ENCODE measurements at regions not wholly inside any gene's neighbourhood (a gene's known extent, or its start where the extent isn't known, plus 50 kb on each side); places are given as distances from the start of the nearest gene placed in this dataset.

GRCh38 chr2:34291076-34291475, 692.0 kb upstream of the FAM98A start:
- Histone ChIP-seq H3K9me3 (ENCODE audit: control insufficient read depth in 4 of 4, insufficient read depth in 3 of 4, low read length in 3 of 4) (no peaks in the 10 kb centered on the region), H3K27ac (ENCODE audit: low read depth in 1 of 2, low read length in 1 of 2) (no peak overlapping the region), H3K9ac (ENCODE audit: insufficient read depth in 1 of 2, low read length in 2 of 2) (no peak overlapping the region), H3K4me3 (no peak overlapping the region), H3K27me3 (ENCODE audit: control insufficient read depth in 3 of 3, insufficient read depth in 3 of 3, low read length in 2 of 3) (no peaks in the 10 kb centered on the region), H3K36me3 (ENCODE audit: control insufficient read depth in 4 of 4, insufficient read depth in 4 of 4, low read length in 4 of 4) (no peaks in the 10 kb centered on the region), H3K4me1 (ENCODE audit: control insufficient read depth in 5 of 5, insufficient read depth in 5 of 5, low read length in 5 of 5) (no peaks in the 10 kb centered on the region)
- ATAC-seq (ENCODE audit: insufficient read depth, low FRiP score) (no peak), DNase-seq (no peak)
- WGBS, 2 donors = 64 to 86% methylated on average over 1 of the region's 1 CpG
- TF ChIP-seq CTCF (IDR thresholded peaks at IDR 0.05; ENCODE audit: control extremely low read depth, extremely low read depth) = no peak

DNA sequence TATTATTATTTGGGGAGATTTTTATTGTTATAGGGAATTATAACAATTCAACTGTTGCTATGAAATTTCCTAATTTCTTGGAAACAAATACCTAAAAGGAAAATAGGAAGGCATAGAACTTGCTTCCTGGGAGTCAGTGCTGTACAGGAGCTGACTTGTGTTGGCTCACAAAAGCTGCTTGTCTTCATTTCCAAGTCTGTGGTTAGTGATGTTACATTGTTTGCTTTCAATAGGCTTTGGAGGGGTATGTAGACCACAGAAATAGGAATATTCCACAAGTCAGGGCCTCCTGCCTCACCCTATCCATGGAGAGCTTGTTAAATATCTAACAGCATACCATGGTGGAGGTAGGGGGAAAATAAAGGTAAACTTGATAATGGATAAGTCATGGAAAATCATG, 688.9 kb upstream of the FAM98A start:
- Histone ChIP-seq H3K9me3 (ENCODE audit: control insufficient read depth in 4 of 4, insufficient read depth in 3 of 4, low read length in 3 of 4) (no peaks in the 10 kb centered on the region), H3K4me1 (ENCODE audit: control insufficient read depth in 5 of 5, insufficient read depth in 5 of 5, low read length in 5 of 5) (no peaks in the 10 kb centered on the region), H3K9ac (ENCODE audit: insufficient read depth in 1 of 2, low read length in 2 of 2) (no peak overlapping the region), H3K27me3 (ENCODE audit: control insufficient read depth in 3 of 3, insufficient read depth in 3 of 3, low read length in 2 of 3) (no peaks in the 10 kb centered on the region), H3K4me3 (no peak overlapping the region), H3K36me3 (ENCODE audit: control insufficient read depth in 4 of 4, insufficient read depth in 4 of 4, low read length in 4 of 4) (no peaks in the 10 kb centered on the region), H3K27ac (ENCODE audit: low read depth in 1 of 2, low read length in 1 of 2) (no peak overlapping the region)
- no peak for TF ChIP-seq CTCF (IDR thresholded peaks at IDR 0.05; ENCODE audit: control extremely low read depth, extremely low read depth)
- DNase-seq (no peak), ATAC-seq (ENCODE audit: insufficient read depth, low FRiP score) (no peak)

DNA sequence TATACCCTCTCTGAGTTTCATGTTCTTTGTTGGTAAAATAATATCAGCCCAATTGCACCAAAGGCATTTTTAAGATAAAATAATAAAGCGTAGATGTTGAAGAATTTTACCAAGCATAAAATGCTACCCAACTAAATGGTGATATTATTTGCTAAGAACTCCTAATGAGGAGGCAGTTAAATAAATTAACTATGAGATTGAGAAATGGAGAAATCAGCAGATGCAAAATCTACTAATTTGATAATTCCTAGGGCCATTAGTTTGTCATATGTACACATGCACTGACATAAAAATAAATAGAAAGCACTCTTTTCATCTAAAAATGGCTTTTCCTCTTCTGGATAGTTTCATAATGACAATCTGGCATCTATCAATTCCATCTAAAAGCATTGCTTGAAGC, 681.5 kb upstream of the FAM98A start:
- ATAC-seq (ENCODE audit: insufficient read depth, low FRiP score) (no peak), DNase-seq (peak in 2 of 3 donors; percentile 39 to 75)
- no peak overlapping the region for H3K9ac ChIP-seq (ENCODE audit: insufficient read depth in 1 of 2, low read length in 2 of 2)
- no peaks in the 10 kb centered on the region for H3K36me3 ChIP-seq (ENCODE audit: control insufficient read depth in 4 of 4, insufficient read depth in 4 of 4, low read length in 4 of 4)
- no peak for TF ChIP-seq CTCF (IDR thresholded peaks at IDR 0.05; ENCODE audit: control extremely low read depth, extremely low read depth)
- no peak overlapping the region for H3K27ac ChIP-seq (ENCODE audit: low read depth in 1 of 2, low read length in 1 of 2)
- peaks cover 0 to 10% (median 0%) of the 10 kb centered on the region in 5 donors for H3K4me1 ChIP-seq (ENCODE audit: control insufficient read depth in 5 of 5, insufficient read depth in 5 of 5, low read length in 5 of 5)
- no peaks in the 10 kb centered on the region for H3K9me3 ChIP-seq (ENCODE audit: control insufficient read depth in 4 of 4, insufficient read depth in 3 of 4, low read length in 3 of 4)
- 84 to 91% methylated on average over 1 of the region's 1 CpG for WGBS, 2 donors
- no peak overlapping the region for H3K4me3 ChIP-seq
- no peaks in the 10 kb centered on the region for H3K27me3 ChIP-seq (ENCODE audit: control insufficient read depth in 3 of 3, insufficient read depth in 3 of 3, low read length in 2 of 3)

- H3K9ac ChIP-seq (ENCODE audit: insufficient read depth in 1 of 2, low read length in 2 of 2) = no peak overlapping the region
- no peak for ATAC-seq (ENCODE audit: insufficient read depth, low FRiP score)
- H3K4me1 ChIP-seq (ENCODE audit: control insufficient read depth in 5 of 5, insufficient read depth in 5 of 5, low read length in 5 of 5) = no peaks in the 10 kb centered on the region
- no peaks in the 10 kb centered on the region for H3K9me3 ChIP-seq (ENCODE audit: control insufficient read depth in 4 of 4, insufficient read depth in 3 of 4, low read length in 3 of 4)
- no peaks in the 10 kb centered on the region for H3K27me3 ChIP-seq (ENCODE audit: control insufficient read depth in 3 of 3, insufficient read depth in 3 of 3, low read length in 2 of 3)
- 91 to 93% methylated on average over 9 of the region's 9 CpGs for WGBS, 2 donors
- H3K4me3 ChIP-seq = no peak overlapping the region
- no peak overlapping the region for H3K27ac ChIP-seq (ENCODE audit: low read depth in 1 of 2, low read length in 1 of 2)
- DNase-seq = no peak
- TF ChIP-seq CTCF (IDR thresholded peaks at IDR 0.05; ENCODE audit: control extremely low read depth, extremely low read depth) = no peak
- no peaks in the 10 kb centered on the region for H3K36me3 ChIP-seq (ENCODE audit: control insufficient read depth in 4 of 4, insufficient read depth in 4 of 4, low read length in 4 of 4)
Observed at GRCh38 chr2:34266908-34267697, 668.0 kb upstream of the FAM98A start.

All from lung (tissue), 11 donors.